SK-N-SH treated with all-trans-retinoic acid at 6 μM for 48 hours (cell line): ENCODE measurements at regions not wholly inside any gene's neighbourhood (a gene's known extent, or its start where the extent isn't known, plus 50 kb on each side); places are given as distances from the start of the nearest gene placed in this dataset.
"Not testable (repeated sequence)": the region's sequence is repeated elsewhere in the genome, so short reads cannot be mapped to it uniquely, and the experiment has no call there.

Experiments used
- ATAC-seq: fragments of 200-7000 bp; cut with Tn5 transposase; 3 replicates; pipeline ENCODE4 v1.9.1; 2020; ENCODE audit warnings: mild to moderate bottlenecking, moderate library complexity
- ARNTL ChIP-seq: fragments of 450-650 bp; formaldehyde crosslinking; IDR thresholded peaks from 2 replicates; pipeline ENCODE4 v1.5.0; 2020; ENCODE audit warnings: low read depth, mild to moderate bottlenecking, moderate library complexity, borderline replicate concordance
- BACH2 ChIP-seq: fragments of 250-450 bp; sonication (Bioruptor Pico); IDR thresholded peaks from 2 replicates; pipeline ENCODE4 v1.9.0; 2021; ENCODE audit warnings: mild to moderate bottlenecking, borderline replicate concordance
- CREB5 ChIP-seq: fragments of 250-450 bp; sonication (Bioruptor Pico); IDR thresholded peaks from 2 replicates; pipeline ENCODE4 v1.5.1; 2020; ENCODE audit warnings: low read depth, mild to moderate bottlenecking, moderate library complexity
- CSDC2 ChIP-seq: fragments of 250-450 bp; sonication (Bioruptor Pico); IDR thresholded peaks from 2 replicates; pipeline ENCODE4 v1.5.0; 2020; ENCODE audit warnings: mild to moderate bottlenecking, moderate library complexity
- CSRNP3 ChIP-seq: fragments of 250-450 bp; sonication (Bioruptor Pico); IDR thresholded peaks from 2 replicates; pipeline ENCODE4 v1.5.1; 2021; ENCODE audit warnings: mild to moderate bottlenecking, moderate library complexity
- ESRRG ChIP-seq: fragments of 250-450 bp; sonication (Bioruptor Pico); IDR thresholded peaks from 2 replicates; pipeline ENCODE4 v1.6.1; 2021; ENCODE audit warnings: mild to moderate bottlenecking
- GLIS3 ChIP-seq: fragments of 250-450 bp; sonication (Bioruptor Pico); IDR thresholded peaks from 2 replicates; pipeline ENCODE4 v1.5.0; 2020; ENCODE audit warnings: mild to moderate bottlenecking, moderate library complexity
- OSR1 ChIP-seq: fragments of 250-450 bp; sonication (Bioruptor Pico); IDR thresholded peaks from 2 replicates; pipeline ENCODE4 v1.8.0; 2022; ENCODE audit warnings: moderate library complexity, mild to moderate bottlenecking, inconsistent platforms
- PATZ1 ChIP-seq: fragments of 250-450 bp; sonication (Bioruptor Pico); IDR thresholded peaks from 2 replicates; pipeline ENCODE4 v1.8.0; 2020; ENCODE audit warnings: mild to moderate bottlenecking, moderate library complexity, borderline replicate concordance
- POU6F1 ChIP-seq: fragments of 250-450 bp; sonication (Bioruptor Pico); IDR thresholded peaks from 2 replicates; pipeline ENCODE4 v1.8.0; 2021; ENCODE audit warnings: low read depth, mild to moderate bottlenecking, moderate library complexity, borderline replicate concordance
- PPARA ChIP-seq: fragments of 250-450 bp; sonication (Bioruptor Pico); IDR thresholded peaks from 2 replicates; pipeline ENCODE4 v1.5.0; 2020; ENCODE audit warnings: mild to moderate bottlenecking, borderline replicate concordance
- RARB ChIP-seq: fragments of 250-450 bp; sonication (Bioruptor Pico); IDR thresholded peaks from 2 replicates; pipeline ENCODE4 v1.8.0; 2021; ENCODE audit warnings: mild to moderate bottlenecking, moderate library complexity
- SNAI2 ChIP-seq: fragments of 250-450 bp; sonication (Bioruptor Pico); IDR thresholded peaks from 2 replicates; pipeline ENCODE4 v1.5.0; 2020; ENCODE audit warnings: mild to moderate bottlenecking, moderate library complexity
- TCF4 ChIP-seq: fragments of 250-450 bp; sonication (Bioruptor Pico); IDR thresholded peaks from 2 replicates; pipeline ENCODE4 v1.8.0; 2021; ENCODE audit warnings: mild to moderate bottlenecking, moderate library complexity, borderline replicate concordance
- TOX ChIP-seq: fragments of 250-450 bp; sonication (Bioruptor Pico); IDR thresholded peaks from 2 replicates; pipeline ENCODE4 v1.8.0; 2021; ENCODE audit warnings: mild to moderate bottlenecking, moderate library complexity, borderline replicate concordance
- TSHZ2 ChIP-seq: fragments of 250-450 bp; sonication (Bioruptor Pico); IDR thresholded peaks from 2 replicates; pipeline ENCODE4 v1.5.0; 2020; ENCODE audit warnings: mild to moderate bottlenecking, moderate library complexity
- ZFP3 ChIP-seq: fragments of 250-450 bp; sonication (Bioruptor Pico); IDR thresholded peaks from 2 replicates; pipeline ENCODE4 v1.5.0; 2020; ENCODE audit warnings: mild to moderate bottlenecking, moderate library complexity
- ZFP30 ChIP-seq: fragments of 450-650 bp; formaldehyde crosslinking; IDR thresholded peaks from 2 replicates; pipeline ENCODE4 v1.5.0; 2022; ENCODE audit warnings: mild to moderate bottlenecking, moderate library complexity
- ZNF565 ChIP-seq: fragments of 450-650 bp; formaldehyde crosslinking; conservative IDR thresholded peaks from 2 replicates; pipeline ENCODE4 v1.5.0; 2020; ENCODE audit warnings: low read depth, mild to moderate bottlenecking, moderate library complexity
- ZNF70 ChIP-seq: fragments of 450-650 bp; formaldehyde crosslinking; IDR thresholded peaks from 2 replicates; pipeline ENCODE4 v1.5.0; 2020; ENCODE audit warnings: mild to moderate bottlenecking, moderate library complexity
- ZNF8 ChIP-seq: fragments of 450-650 bp; formaldehyde crosslinking; IDR thresholded peaks from 2 replicates; pipeline ENCODE4 v1.5.0; 2020; ENCODE audit warnings: mild to moderate bottlenecking, moderate library complexity

- TF ChIP-seq CSRNP3 (CRISPR knock-in tag): no peak
- no peak for TF ChIP-seq ARNTL (CRISPR knock-in tag)
- TF ChIP-seq TCF4: no peak
- TF ChIP-seq PPARA (CRISPR knock-in tag): no peak
- no peak for TF ChIP-seq OSR1 (CRISPR knock-in tag)
- TF ChIP-seq ZNF565: no peak
- no peak for TF ChIP-seq ZFP30
- TF ChIP-seq ZFP3: no peak
- TF ChIP-seq CSDC2 (CRISPR knock-in tag): no peak
- TF ChIP-seq TOX (CRISPR knock-in tag): no peak
- no peak for TF ChIP-seq CREB5 (CRISPR knock-in tag)
- TF ChIP-seq BACH2 (CRISPR knock-in tag): no peak
- TF ChIP-seq GLIS3: no peak
- no peak for TF ChIP-seq POU6F1 (CRISPR knock-in tag)
- no peak for TF ChIP-seq ESRRG (CRISPR knock-in tag)
- ATAC-seq: no peak
Measured at GRCh38 chr6:112967974-112968373, 620.8 kb downstream of the RFPL4B start.

GRCh38 chr6:112971651-112972050 is 624.5 kb downstream of the RFPL4B start:
- no peak for ATAC-seq
- TF ChIP-seq BACH2 (CRISPR knock-in tag) (no peak), CSRNP3 (CRISPR knock-in tag) (no peak), TSHZ2 (CRISPR knock-in tag) (no peak), RARB (CRISPR knock-in tag) (no peak), SNAI2 (CRISPR knock-in tag) (no peak), PATZ1 (CRISPR knock-in tag) (no peak), ZFP3 (no peak), OSR1 (CRISPR knock-in tag) (no peak), PPARA (CRISPR knock-in tag) (no peak), ZNF70 (CRISPR knock-in tag) (no peak), ARNTL (CRISPR knock-in tag) (no peak), ZNF565 (no peak), ZNF8 (no peak), TCF4 (no peak), CREB5 (CRISPR knock-in tag) (no peak), ESRRG (CRISPR knock-in tag) (no peak), TOX (CRISPR knock-in tag) (no peak)

- not testable (repeated sequence) for ATAC-seq
Measured at GRCh38 chr6:112974931-112975330, 627.8 kb downstream of the RFPL4B start.

GRCh38 chr6:112976579-112976978 is 629.4 kb downstream of the RFPL4B start:
- not testable (repeated sequence) for ATAC-seq
